Stimulated activated CD4-positive, alpha-beta T cell treated with anti-CD3 and anti-CD28 coated beads, Interleukin-12 subunit alpha, Interleukin-12 subunit beta, amount 100 ng/mL, for 48 hours (primary cell): ENCODE measurements at regions not wholly inside any gene's neighbourhood (a gene's known extent, or its start where the extent isn't known, plus 50 kb on each side); places are given as distances from the start of the nearest gene placed in this dataset.
"Not testable (repeated sequence)": the region's sequence is repeated elsewhere in the genome, so short reads cannot be mapped to it uniquely, and the experiment has no call there.

Experiments used
- DNase-seq, 3 donors: peaks; one replicate each; pipeline ENCODE4 v3.0.0-alpha.2; 2020; ENCODE audit warnings: low read depth in 2 of 3, low spot score in 1 of 3

DNA sequence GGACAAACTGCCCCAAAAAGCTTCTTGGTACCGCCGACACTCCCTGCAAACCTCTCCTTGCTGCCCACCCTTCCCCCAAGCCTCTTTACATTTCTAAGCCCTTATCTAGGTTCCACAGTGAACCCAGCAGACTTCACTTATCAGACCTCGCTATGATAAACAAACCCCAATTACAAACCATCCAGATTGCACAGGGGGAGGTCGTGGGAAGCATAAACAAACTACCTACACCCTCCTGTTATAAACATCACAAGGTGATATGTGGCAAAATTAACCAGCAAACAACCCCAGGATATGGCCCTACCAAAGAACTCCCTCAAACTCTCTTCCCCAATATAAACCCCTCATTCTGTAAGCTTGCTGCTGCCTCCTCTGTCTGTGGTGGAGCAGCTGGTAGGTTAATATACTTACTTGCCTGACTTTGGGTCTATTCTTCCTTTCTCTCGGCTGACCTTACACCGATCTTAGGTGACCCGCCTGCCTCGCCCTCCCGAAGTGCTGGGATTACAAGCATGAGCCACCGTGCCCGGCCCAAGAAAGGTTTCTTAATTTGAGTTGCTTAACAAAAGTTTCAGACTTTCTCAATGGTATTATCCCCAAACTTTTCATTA, 66.0 kb upstream of the TENM4 start:
- no peak for DNase-seq

DNA sequence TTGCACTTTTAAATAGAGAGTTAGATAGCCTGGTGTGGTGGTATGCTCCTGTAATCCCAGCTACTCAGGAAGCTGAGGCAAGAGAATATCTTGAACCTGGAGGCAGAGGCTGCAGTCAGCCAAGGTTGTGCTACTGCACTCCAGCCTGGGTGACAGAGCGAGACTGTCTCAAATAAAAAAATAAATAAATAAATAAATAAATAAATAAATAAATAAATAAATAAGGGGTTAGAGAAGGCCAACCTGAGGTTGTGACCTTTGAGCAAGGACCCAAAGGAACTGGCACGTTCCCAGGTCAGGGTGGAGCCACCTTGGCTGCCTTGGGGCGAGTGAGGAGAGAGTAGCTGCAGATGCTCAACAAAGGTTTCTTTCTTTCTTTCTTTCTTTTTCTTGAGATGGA, 65.3 kb upstream of the TENM4 start:
- DNase-seq: no peak

DNA sequence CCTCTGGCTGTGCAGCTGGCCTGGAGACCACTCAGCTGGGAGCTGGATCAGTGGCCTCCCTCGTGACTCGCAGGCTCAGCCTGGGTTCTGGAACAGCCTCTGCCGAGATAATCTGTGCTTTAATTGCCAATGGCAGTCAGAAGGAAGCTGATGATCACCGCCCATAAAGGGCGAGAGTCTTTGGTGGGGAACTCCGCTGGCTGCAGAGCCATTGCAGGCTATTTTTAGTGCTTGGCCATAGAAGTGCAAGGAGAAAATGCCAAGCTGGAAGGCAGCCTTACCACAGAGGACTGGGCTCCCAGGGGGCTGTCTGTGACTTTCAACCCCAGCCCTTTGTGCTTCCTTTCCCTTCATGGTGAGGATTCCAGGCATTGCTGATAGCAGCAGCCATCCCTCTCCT, 62.2 kb upstream of the TENM4 start:
- no peak for DNase-seq

DNA sequence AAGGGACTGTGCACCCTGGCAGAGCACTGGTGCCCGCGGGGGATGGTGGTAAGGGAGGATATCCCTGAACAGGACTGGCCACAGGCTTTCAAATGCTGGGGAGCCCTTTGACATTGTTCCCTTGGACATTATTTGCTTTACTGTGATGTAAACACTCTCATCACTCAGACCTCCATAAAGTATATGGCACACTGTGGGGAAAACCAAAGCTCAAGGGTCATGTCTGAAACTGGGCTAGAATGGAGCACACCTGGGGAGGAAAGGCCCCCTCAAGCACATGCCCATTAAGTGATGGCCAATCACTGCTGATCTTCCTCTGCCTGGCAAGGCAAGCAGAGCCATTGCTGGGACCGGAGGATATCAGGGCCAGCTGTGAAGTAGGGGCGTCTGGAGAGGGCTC, 60.9 kb upstream of the TENM4 start:
- no peak for DNase-seq

DNA sequence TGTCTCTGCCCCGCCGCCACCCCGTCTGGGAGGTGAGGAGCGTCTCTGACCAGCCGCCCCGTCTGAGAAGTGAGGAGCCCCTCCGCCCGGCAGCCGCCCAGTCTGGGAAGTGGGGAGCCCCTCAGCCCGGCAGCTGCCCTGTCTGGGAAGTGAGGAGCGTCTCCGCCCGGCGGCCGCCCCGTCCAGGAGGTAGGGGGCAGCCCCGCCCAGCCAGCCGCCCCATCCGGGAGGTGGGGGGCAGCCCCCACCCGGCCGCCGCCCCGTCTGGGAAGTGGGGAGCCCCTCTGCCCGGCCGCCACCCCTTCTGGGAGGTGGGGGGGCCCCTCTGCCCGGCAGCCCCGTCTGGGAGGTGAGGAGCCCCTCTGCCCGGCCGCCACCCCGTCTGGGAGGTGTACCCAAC, 59.1 kb upstream of the TENM4 start:
- DNase-seq: not testable (repeated sequence)

DNA sequence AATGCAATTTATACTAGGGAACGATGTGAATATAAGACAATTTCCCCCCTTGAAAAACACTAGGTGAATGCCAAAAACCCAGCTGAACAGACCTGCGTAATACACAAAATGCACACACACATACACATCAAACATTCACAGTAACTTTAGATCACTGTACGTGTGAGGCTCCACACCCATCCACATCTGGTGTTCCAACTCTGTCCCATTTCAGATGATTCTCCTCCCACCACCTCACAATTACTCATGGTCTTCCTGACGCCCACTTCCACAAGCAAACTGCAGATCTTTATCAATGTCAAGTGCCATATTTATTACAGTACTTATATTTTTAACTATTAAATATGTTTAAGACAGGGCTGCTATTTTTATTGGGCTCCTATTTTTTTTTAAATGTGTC, 57.8 kb upstream of the TENM4 start:
- DNase-seq: no peak

DNA sequence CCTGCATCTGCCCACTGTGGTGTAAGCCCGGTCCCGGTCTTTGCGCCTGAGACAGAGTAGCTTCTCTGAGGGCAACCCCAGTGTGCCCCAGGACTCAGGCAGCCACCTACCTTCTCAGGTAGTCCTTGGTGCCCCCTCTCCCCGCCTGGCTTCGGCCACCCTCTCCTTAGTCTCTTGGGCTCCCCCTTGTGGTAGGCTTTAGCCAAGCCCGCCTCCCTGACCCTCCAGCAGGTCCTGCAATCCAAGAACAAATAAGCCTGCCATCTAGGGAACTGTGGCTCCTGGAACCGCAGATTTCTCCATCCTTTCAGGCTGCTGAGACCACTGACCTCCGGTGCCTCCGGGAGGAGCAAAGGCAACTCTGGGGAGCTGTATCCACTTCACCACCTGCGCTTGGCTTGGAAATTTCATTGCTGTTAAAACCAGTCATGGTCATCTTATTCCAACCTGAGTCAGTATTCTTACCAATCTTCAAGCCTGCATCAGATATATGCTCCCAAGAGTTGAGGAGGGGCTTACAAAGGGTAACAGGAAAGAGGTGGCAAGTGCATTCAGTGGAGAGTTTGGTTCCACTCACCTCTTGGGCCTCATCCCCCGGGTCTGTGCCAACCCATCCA, 52.8 kb upstream of the TENM4 start:
- DNase-seq: peak; percentile 7 to 37 (median 23)

DNA sequence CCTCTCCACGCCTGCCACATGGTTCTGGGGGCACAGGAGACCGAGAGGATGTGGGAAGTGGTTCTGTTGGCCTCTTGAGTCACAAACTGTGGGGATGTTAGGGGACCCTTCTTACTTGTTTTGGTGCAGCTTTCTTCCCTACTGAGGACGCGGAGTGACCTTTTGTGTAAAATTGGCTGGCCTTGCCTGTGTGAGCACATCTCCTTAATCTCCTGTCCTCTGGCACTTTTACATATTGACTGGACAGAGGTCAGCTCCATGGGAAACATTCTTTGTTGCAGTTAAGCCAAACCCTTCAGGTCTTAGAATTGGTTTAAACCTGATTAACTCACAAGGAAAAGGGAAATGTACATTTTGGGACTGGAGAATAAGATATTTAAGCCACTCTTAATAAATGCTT, 51.2 kb upstream of the TENM4 start:
- no peak for DNase-seq
